ENCODE measurements at regions not wholly inside any gene's neighbourhood (a gene's known extent, or its start where the extent isn't known, plus 50 kb on each side); places are given as distances from the start of the nearest gene placed in this dataset.

DNA sequence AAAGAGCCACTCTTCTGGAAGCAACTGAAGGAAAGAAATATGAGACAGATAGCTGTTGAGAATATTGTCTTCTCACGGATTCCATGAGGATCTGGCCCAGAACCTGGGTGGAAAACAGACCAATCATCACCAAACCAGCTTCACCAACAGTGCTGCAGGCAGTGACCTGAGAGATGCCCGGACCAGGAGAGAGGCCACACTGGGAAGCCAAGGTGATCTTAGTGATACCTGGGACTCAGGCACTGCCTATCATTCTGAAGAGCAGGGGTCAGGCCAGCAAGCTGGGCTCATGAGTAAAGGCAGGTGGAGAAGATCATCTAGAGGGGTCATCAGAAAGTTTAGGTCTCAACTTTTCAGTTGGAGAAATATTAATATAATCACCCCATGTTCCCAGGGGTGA is 595.8 kb upstream of the CADM1 start:
- TF ChIP-seq, protein P1, sequence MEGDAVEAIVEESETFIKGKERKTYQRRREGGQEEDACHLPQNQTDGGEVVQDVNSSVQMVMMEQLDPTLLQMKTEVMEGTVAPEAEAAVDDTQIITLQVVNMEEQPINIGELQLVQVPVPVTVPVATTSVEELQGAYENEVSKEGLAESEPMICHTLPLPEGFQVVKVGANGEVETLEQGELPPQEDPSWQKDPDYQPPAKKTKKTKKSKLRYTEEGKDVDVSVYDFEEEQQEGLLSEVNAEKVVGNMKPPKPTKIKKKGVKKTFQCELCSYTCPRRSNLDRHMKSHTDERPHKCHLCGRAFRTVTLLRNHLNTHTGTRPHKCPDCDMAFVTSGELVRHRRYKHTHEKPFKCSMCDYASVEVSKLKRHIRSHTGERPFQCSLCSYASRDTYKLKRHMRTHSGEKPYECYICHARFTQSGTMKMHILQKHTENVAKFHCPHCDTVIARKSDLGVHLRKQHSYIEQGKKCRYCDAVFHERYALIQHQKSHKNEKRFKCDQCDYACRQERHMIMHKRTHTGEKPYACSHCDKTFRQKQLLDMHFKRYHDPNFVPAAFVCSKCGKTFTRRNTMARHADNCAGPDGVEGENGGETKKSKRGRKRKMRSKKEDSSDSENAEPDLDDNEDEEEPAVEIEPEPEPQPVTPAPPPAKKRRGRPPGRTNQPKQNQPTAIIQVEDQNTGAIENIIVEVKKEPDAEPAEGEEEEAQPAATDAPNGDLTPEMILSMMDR (IDR thresholded peaks at IDR 0.05; ENCODE audit: low read depth, low read length, poor library complexity, severe bottlenecking) = no peak
- no peak for TF ChIP-seq EZH2phosphoT487 (IDR thresholded peaks at IDR 0.05; ENCODE audit: borderline replicate concordance, low read length)

All from DOHH2 (cell line).